Peyer's patch (tissue), 4 donors: ENCODE measurements at regions not wholly inside any gene's neighbourhood (a gene's known extent, or its start where the extent isn't known, plus 50 kb on each side); places are given as distances from the start of the nearest gene placed in this dataset.
"Not testable (repeated sequence)": the region's sequence is repeated elsewhere in the genome, so short reads cannot be mapped to it uniquely, and the experiment has no call there.

Source experiments
- DNase-seq, 3 donors: peaks; one replicate each; pipeline ENCODE4 v3.0.0-alpha.2; 2017 to 2019
- H3K27ac ChIP-seq, 4 donors: fragments of 200-600 bp; sonication (generic); one replicate each; pipeline ENCODE4 v1.5.1; 2016 to 2019
- H3K27me3 ChIP-seq, 2 donors: fragments of 200-600 bp; sonication (generic); one replicate each; pipeline ENCODE4 v1.5.1; 2019
- H3K36me3 ChIP-seq, 3 donors: fragments of 200-600 bp; sonication (generic); one replicate each; pipeline ENCODE4 v1.5.1; 2016 to 2019
- H3K4me1 ChIP-seq, 4 donors: fragments of 200-600 bp; sonication (generic); one replicate each; pipeline ENCODE4 v1.5.1; 2016 to 2019
- H3K4me3 ChIP-seq, 4 donors: fragments of 200-600 bp; sonication (generic); 1 replicate in 3 of 4; 2 replicates in 1 of 4; pipeline ENCODE4 v1.5.1; 2016 to 2019; ENCODE audit warnings: mild to moderate bottlenecking in 1 of 4
- H3K9me3 ChIP-seq, 4 donors: fragments of 200-600 bp; sonication (generic); one replicate each; pipeline ENCODE4 v1.5.1; 2016 to 2019; ENCODE audit warnings: mild to moderate bottlenecking in 1 of 4
- POLR2A ChIP-seq, 2 donors: fragments of 450-650 bp; IDR thresholded peaks; one replicate each; pipeline ENCODE4 v1.5.1; 2017; ENCODE audit warnings: antibody characterized with exemption in 2 of 2, mild to moderate bottlenecking in 2 of 2, moderate library complexity in 2 of 2
- TF ChIP-seq, protein P1 (sequence below), 6 experiments: fragments of 450-650 bp in 4 of 6; fragments of 200-600 bp in 2 of 6; sonication (generic) in 1 of 6; IDR thresholded peaks; one replicate each; pipeline ENCODE4 v1.5.1; 2017 to 2019; ENCODE audit warnings: antibody characterized with exemption in 6 of 6, mild to moderate bottlenecking in 3 of 6, moderate library complexity in 1 of 6

GRCh38 chr17:27365329-27365945 lies 71.5 kb downstream of the WSB1 start:
- H3K9me3 ChIP-seq, H3K4me3 ChIP-seq, H3K4me1 ChIP-seq, DNase-seq, H3K27ac ChIP-seq, H3K27me3 ChIP-seq, H3K36me3 ChIP-seq: not testable (repeated sequence)

DNA sequence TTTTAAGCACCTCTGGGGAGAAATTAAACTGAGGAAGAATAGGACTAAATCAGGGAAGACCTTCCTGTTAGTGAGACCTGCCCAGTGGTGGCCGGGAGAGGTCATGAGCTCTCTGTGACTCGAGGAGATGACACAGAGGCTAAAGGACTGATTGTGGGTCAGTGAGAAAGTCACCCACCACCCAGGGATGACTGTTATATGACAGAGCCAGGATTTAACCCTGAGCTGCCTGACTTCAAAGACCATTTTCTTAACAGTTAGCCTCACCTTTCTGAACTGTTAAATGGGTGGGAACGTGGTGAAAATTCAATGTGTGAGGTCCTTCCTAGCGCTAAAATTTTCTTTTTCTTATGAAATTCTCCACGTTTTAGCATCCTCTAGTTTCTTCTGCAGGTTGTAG lies 72.5 kb downstream of the WSB1 start:
- no peak overlapping the region for H3K27ac ChIP-seq
- H3K36me3 ChIP-seq: no peaks in the 10 kb centered on the region
- no peaks in the 10 kb centered on the region for H3K9me3 ChIP-seq
- no peak for DNase-seq
- no peak overlapping the region for H3K4me3 ChIP-seq
- H3K27me3 ChIP-seq: no peaks in the 10 kb centered on the region
- H3K4me1 ChIP-seq: no peaks in the 10 kb centered on the region
- no peak for TF ChIP-seq POLR2A (IDR thresholded peaks at IDR 0.05)
- TF ChIP-seq, protein P1, sequence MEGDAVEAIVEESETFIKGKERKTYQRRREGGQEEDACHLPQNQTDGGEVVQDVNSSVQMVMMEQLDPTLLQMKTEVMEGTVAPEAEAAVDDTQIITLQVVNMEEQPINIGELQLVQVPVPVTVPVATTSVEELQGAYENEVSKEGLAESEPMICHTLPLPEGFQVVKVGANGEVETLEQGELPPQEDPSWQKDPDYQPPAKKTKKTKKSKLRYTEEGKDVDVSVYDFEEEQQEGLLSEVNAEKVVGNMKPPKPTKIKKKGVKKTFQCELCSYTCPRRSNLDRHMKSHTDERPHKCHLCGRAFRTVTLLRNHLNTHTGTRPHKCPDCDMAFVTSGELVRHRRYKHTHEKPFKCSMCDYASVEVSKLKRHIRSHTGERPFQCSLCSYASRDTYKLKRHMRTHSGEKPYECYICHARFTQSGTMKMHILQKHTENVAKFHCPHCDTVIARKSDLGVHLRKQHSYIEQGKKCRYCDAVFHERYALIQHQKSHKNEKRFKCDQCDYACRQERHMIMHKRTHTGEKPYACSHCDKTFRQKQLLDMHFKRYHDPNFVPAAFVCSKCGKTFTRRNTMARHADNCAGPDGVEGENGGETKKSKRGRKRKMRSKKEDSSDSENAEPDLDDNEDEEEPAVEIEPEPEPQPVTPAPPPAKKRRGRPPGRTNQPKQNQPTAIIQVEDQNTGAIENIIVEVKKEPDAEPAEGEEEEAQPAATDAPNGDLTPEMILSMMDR (IDR thresholded peaks at IDR 0.05): no peak

DNA sequence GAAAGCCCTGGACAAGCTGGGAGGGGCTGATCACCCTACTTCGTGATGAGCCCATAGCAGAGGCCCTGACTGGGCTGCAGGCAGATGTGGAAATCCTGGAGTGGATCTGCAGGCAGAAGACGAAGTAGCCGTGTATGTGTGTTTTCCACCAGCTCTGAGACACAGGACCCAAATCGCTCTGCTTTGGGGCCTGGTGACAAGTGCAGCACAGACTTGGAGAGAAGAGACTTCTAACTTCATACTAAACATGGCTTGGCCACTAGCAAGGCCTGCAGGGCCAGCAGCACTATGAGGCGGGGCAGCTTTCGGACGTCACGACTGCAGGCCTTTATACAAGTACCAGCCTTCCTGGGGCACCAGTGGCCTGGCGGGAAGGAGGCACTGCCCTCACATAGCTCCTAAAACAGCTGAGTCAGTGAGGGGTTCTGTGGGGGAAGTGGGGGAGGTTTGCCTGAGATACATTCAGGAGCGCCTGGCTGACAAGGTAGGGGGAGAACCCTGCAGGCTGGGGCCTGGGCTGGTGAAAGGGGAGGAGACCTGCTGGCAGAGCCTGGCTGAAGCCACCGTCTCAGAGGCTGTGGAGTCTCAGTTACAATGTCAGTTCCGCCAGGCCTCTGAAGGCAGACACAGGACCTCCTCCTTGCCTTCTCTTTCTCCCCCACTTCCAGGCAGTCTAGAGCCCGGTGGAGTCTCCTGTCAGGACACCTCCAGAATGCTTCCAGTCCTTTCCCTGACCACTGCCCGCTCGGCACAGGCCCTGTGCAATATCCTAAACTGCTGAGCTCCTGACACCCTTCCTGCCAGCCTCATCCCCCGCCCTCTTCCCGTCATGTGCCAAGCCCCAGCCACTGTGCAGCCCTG lies 73.4 kb downstream of the WSB1 start:
- H3K4me3 ChIP-seq: no peak overlapping the region
- no peaks in the 10 kb centered on the region for H3K4me1 ChIP-seq
- no peaks in the 10 kb centered on the region for H3K36me3 ChIP-seq
- TF ChIP-seq, protein P1 (IDR thresholded peaks at IDR 0.05): no peak
- TF ChIP-seq POLR2A (IDR thresholded peaks at IDR 0.05): no peak
- H3K27me3 ChIP-seq: no peaks in the 10 kb centered on the region
- H3K9me3 ChIP-seq: no peaks in the 10 kb centered on the region
- DNase-seq: no peak
- H3K27ac ChIP-seq: no peak overlapping the region

GRCh38 chr17:27368151-27368795 lies 74.4 kb downstream of the WSB1 start:
- H3K27me3 ChIP-seq: no peaks in the 10 kb centered on the region

DNA sequence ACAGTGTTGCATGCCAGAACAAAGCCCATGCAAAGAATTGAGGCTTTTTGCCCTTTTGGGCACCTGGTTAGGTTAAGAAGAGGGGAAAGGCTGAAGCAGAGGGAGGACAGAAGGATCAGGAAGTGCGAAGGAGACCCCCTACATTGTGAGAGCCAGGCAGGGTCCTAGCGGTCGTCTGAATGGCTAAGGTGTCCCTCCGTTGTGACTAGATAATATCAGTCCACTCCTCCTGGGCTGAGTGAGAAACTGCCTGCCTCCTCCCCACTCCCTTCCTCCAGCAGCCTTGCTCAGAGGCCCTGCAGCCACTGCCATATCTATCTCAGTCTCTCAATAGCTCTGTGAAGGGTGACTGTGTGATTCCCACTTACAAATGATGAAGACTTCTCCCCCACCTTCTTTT lies 75.1 kb downstream of the WSB1 start:
- Histone ChIP-seq H3K9me3 (no peaks in the 10 kb centered on the region), H3K4me1 (no peaks in the 10 kb centered on the region), H3K4me3 (no peak overlapping the region), H3K27ac (no peak overlapping the region), H3K36me3 (no peaks in the 10 kb centered on the region), H3K27me3 (no peaks in the 10 kb centered on the region)
- DNase-seq: no peak
- TF ChIP-seq POLR2A (IDR thresholded peaks at IDR 0.05): no peak
- TF ChIP-seq, protein P1 (IDR thresholded peaks at IDR 0.05): no peak

More at GRCh38 chr17:27368151-27368795, 74.4 kb downstream of the WSB1 start:
- H3K9me3 ChIP-seq: no peaks in the 10 kb centered on the region
- no peak overlapping the region for H3K27ac ChIP-seq
- H3K36me3 ChIP-seq: no peaks in the 10 kb centered on the region
- TF ChIP-seq, protein P1 (IDR thresholded peaks at IDR 0.05): no peak
- TF ChIP-seq POLR2A (IDR thresholded peaks at IDR 0.05): no peak
- no peak for DNase-seq
- H3K4me1 ChIP-seq: no peaks in the 10 kb centered on the region
- no peak overlapping the region for H3K4me3 ChIP-seq

DNA sequence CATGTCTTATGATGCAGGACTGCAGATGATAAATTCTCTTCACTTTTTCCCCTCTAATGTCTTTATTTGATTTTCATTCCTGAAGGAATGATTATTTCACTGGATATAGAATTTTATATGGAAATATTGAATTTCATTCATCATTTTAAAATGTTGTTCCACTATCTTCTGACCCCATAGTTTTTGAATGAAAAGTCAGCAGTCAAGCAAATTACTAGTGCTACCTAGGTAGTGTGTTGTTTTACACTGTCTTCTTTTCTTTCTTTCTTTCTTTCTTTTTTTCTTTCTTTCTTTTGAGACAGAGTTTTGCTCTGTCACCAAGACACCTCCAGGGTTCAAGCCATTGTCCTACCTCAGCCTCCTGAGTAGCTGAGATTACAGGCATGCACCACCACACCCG lies 76.9 kb downstream of the WSB1 start:
- TF ChIP-seq POLR2A (IDR thresholded peaks at IDR 0.05): no peak
- TF ChIP-seq, protein P1 (IDR thresholded peaks at IDR 0.05): no peak
- Histone ChIP-seq H3K4me1 (no peaks in the 10 kb centered on the region), H3K36me3 (no peaks in the 10 kb centered on the region), H3K9me3 (no peaks in the 10 kb centered on the region), H3K27me3 (no peaks in the 10 kb centered on the region), H3K4me3 (no peak overlapping the region), H3K27ac (no peak overlapping the region)
- DNase-seq: no peak

DNA sequence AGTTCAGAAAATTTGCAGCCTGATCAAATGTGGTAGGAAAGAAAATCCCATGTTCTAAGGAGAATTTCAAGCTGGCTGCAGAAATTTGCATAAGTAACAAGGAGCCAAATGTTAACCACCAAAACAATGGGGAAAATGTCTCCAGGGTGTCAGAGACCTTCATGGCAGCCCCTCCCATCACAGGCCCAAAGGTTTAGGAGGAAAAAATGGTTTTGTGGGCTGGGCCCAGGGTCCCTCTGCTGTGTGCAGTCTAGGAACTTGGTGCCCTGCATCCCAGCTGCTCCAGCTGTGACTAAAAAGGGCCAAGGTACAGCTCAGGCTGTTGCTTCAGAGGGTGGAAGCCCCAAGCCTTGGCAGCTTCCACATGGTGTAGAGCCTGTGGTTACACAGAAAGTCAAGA lies 79.8 kb downstream of the WSB1 start:
- H3K4me3 ChIP-seq, H3K27ac ChIP-seq, H3K27me3 ChIP-seq, H3K36me3 ChIP-seq, DNase-seq, H3K4me1 ChIP-seq, H3K9me3 ChIP-seq: not testable (repeated sequence)
